ENCODE measurements at regions not wholly inside any gene's neighbourhood (a gene's known extent, or its start where the extent isn't known, plus 50 kb on each side); places are given as distances from the start of the nearest gene placed in this dataset.

DNA sequence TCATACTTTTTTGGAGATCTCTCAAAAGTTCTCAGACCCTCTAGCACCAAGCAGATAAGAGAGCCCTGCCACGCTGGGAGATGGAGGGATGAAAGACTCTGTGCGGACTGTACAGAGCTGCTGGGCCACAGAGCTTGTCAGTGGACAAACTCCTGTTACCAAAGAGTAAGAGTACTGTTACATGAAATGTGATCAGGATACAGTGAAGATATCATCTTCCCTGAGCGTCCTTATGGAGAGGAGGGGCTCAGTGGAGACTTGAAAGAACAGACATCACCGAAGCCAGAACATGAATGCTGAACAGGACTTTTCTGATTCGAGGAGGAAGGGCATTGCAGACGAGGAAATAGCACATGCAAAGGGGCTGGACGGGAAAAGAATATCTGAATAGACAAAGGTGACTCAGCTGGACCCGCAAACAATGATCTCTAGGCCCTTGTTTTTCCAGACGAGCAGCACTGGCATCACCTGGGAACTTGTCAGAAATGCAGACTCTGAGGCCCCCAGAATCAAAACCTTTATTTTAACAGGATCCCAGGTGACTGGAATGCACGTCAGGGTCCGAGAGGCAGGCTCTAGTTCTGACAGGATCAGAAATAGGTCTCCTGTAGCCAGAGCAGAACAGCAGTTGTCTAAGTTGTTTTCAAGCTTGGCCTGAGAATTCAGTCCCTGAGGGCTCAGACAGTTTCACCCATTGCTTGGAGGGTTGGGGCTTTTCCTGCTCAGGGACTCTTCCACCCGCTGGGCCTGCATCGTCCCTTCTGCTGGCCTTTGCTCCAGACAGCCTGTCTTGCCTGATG, 277.9 kb downstream of the RPLP1 start:
- TF ChIP-seq, protein P1, sequence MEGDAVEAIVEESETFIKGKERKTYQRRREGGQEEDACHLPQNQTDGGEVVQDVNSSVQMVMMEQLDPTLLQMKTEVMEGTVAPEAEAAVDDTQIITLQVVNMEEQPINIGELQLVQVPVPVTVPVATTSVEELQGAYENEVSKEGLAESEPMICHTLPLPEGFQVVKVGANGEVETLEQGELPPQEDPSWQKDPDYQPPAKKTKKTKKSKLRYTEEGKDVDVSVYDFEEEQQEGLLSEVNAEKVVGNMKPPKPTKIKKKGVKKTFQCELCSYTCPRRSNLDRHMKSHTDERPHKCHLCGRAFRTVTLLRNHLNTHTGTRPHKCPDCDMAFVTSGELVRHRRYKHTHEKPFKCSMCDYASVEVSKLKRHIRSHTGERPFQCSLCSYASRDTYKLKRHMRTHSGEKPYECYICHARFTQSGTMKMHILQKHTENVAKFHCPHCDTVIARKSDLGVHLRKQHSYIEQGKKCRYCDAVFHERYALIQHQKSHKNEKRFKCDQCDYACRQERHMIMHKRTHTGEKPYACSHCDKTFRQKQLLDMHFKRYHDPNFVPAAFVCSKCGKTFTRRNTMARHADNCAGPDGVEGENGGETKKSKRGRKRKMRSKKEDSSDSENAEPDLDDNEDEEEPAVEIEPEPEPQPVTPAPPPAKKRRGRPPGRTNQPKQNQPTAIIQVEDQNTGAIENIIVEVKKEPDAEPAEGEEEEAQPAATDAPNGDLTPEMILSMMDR (conservative IDR thresholded peaks at IDR 0.05) = no peak
- TF ChIP-seq EZH2 (IDR thresholded peaks at IDR 0.05; ENCODE audit: low read depth) = no peak

All from PC-9 (cell line).